Suprapubic skin (tissue), 4 donors: ENCODE measurements at regions not wholly inside any gene's neighbourhood (a gene's known extent, or its start where the extent isn't known, plus 50 kb on each side); places are given as distances from the start of the nearest gene placed in this dataset.

Source experiments
- DNase-seq, 2 donors: peaks; one replicate each; pipeline ENCODE4 v3.0.0-alpha.2; 2019; ENCODE audit warnings: low spot score in 2 of 2
- H3K27ac ChIP-seq: fragments of 200-600 bp; sonication (generic); one replicate; pipeline ENCODE4 v1.5.1; 2019
- H3K27me3 ChIP-seq: fragments of 200-600 bp; sonication (generic); one replicate; pipeline ENCODE4 v1.5.1; 2019
- H3K36me3 ChIP-seq: fragments of 200-600 bp; sonication (generic); one replicate; pipeline ENCODE4 v1.5.1; 2019
- H3K4me1 ChIP-seq: fragments of 200-600 bp; sonication (generic); one replicate; pipeline ENCODE4 v1.5.1; 2019
- H3K4me3 ChIP-seq: fragments of 200-600 bp; sonication (generic); one replicate; pipeline ENCODE4 v1.5.1; 2019; ENCODE audit warnings: mild to moderate bottlenecking
- H3K9me3 ChIP-seq: fragments of 200-600 bp; sonication (generic); one replicate; pipeline ENCODE4 v1.5.1; 2019
- CTCF ChIP-seq, 2 donors: fragments of 200-600 bp in 1 of 2; fragments of 450-650 bp in 1 of 2; sonication (generic) in 1 of 2; IDR thresholded peaks; one replicate each; pipeline ENCODE4 v1.5.1; 2016 to 2019; ENCODE audit warnings: antibody characterized with exemption in 2 of 2, mild to moderate bottlenecking in 1 of 2, moderate library complexity in 1 of 2
- EP300 ChIP-seq: sonication (generic); formaldehyde crosslinking; IDR thresholded peaks from one replicate; pipeline ENCODE4 v1.6.1; 2017; ENCODE audit warnings: antibody characterized with exemption
- POLR2A ChIP-seq, 2 donors: fragments of 450-650 bp; IDR thresholded peaks; one replicate each; pipeline ENCODE4 v1.6.1; 2017; ENCODE audit warnings: antibody characterized with exemption in 2 of 2, mild to moderate bottlenecking in 2 of 2, moderate library complexity in 2 of 2
- POLR2AphosphoS5 ChIP-seq, 3 donors: sonication (generic); formaldehyde crosslinking; IDR thresholded peaks; one replicate each; pipeline ENCODE4 v1.6.1; 2017; ENCODE audit warnings: antibody characterized with exemption in 3 of 3
- WGBS: methylation state at CpG from one replicate; pipeline ENCODE4 v1.1.5; 2018; 5-methylcytosine and 5-hydroxymethylcytosine counted together

GRCh38 chr4:38396845-38397547 lies 267.0 kb upstream of the KLF3 start:
- no peaks in the 10 kb centered on the region for H3K4me1 ChIP-seq
- no peaks in the 10 kb centered on the region for H3K36me3 ChIP-seq
- H3K4me3 ChIP-seq, result no peak overlapping the region
- no peak overlapping the region for H3K27ac ChIP-seq
- H3K27me3 ChIP-seq, result no peaks in the 10 kb centered on the region
- WGBS, result 63% methylated on average over 4 of the region's 4 CpGs
- TF ChIP-seq POLR2A (IDR thresholded peaks at IDR 0.05), result no peak
- no peak for TF ChIP-seq POLR2AphosphoS5 (IDR thresholded peaks at IDR 0.05)
- no peak for TF ChIP-seq EP300
- TF ChIP-seq CTCF (IDR thresholded peaks at IDR 0.05), result no peak
- DNase-seq, result no peak
- H3K9me3 ChIP-seq, result no peaks in the 10 kb centered on the region

GRCh38 chr4:38400946-38401345 lies 263.1 kb upstream of the KLF3 start:
- no peaks in the 10 kb centered on the region for H3K4me1 ChIP-seq
- 94% methylated on average over 3 of the region's 3 CpGs for WGBS
- no peaks in the 10 kb centered on the region for H3K9me3 ChIP-seq
- no peaks in the 10 kb centered on the region for H3K36me3 ChIP-seq
- H3K27ac ChIP-seq, result no peak overlapping the region
- no peak for DNase-seq
- no peak overlapping the region for H3K4me3 ChIP-seq
- H3K27me3 ChIP-seq, result no peaks in the 10 kb centered on the region
- TF ChIP-seq POLR2AphosphoS5 (IDR thresholded peaks at IDR 0.05), result no peak
- no peak for TF ChIP-seq CTCF (IDR thresholded peaks at IDR 0.05)
- TF ChIP-seq EP300, result no peak
- TF ChIP-seq POLR2A (IDR thresholded peaks at IDR 0.05), result no peak

- WGBS, result 85% methylated on average over 3 of the region's 3 CpGs
- no peak for TF ChIP-seq POLR2A (IDR thresholded peaks at IDR 0.05)
- no peak for TF ChIP-seq EP300
- no peak for TF ChIP-seq POLR2AphosphoS5 (IDR thresholded peaks at IDR 0.05)
- Histone ChIP-seq H3K9me3 (no peaks in the 10 kb centered on the region), H3K36me3 (no peaks in the 10 kb centered on the region), H3K27ac (no peak overlapping the region), H3K27me3 (no peaks in the 10 kb centered on the region), H3K4me3 (no peak overlapping the region), H3K4me1 (no peaks in the 10 kb centered on the region)
- DNase-seq, result no peak
Observed at GRCh38 chr4:38406243-38406642, 257.8 kb upstream of the KLF3 start.

GRCh38 chr4:38409852-38410251 lies 254.1 kb upstream of the KLF3 start:
- no peak for DNase-seq
- Histone ChIP-seq H3K9me3 (no peaks in the 10 kb centered on the region), H3K4me1 (no peaks in the 10 kb centered on the region), H3K36me3 (no peaks in the 10 kb centered on the region), H3K4me3 (no peak overlapping the region), H3K27me3 (no peaks in the 10 kb centered on the region), H3K27ac (no peak overlapping the region)
- TF ChIP-seq POLR2AphosphoS5 (IDR thresholded peaks at IDR 0.05) (no peak), CTCF (IDR thresholded peaks at IDR 0.05) (no peak), EP300 (no peak), POLR2A (IDR thresholded peaks at IDR 0.05) (no peak)
- 83% methylated on average over 2 of the region's 2 CpGs for WGBS

- Histone ChIP-seq H3K4me3 (no peak overlapping the region), H3K36me3 (no peaks in the 10 kb centered on the region), H3K27me3 (no peaks in the 10 kb centered on the region), H3K9me3 (no peaks in the 10 kb centered on the region), H3K4me1 (no peaks in the 10 kb centered on the region), H3K27ac (no peak overlapping the region)
- DNase-seq, result no peak
- 70% methylated on average over 4 of the region's 4 CpGs for WGBS
- TF ChIP-seq CTCF (IDR thresholded peaks at IDR 0.05) (no peak), POLR2A (IDR thresholded peaks at IDR 0.05) (no peak), POLR2AphosphoS5 (IDR thresholded peaks at IDR 0.05) (no peak), EP300 (no peak)
Observed at GRCh38 chr4:38411092-38411491, 252.9 kb upstream of the KLF3 start.
